ENCODE measurements at regions not wholly inside any gene's neighbourhood (a gene's known extent, or its start where the extent isn't known, plus 50 kb on each side); places are given as distances from the start of the nearest gene placed in this dataset.
A peak's percentile ranks its signal among the peaks of the same experiment; 100 is the strongest.

GRCh38 chr3:152156880-152157279 lies 111.8 kb upstream of the MBNL1 start:
- DNase-seq (ENCODE audit: low read depth in 1 of 2, low spot score in 1 of 2): no peak
- in situ Hi-C loops (cut with HindIII; ENCODE audit: low pct_unique_long_range_greater_than_20kb, low sequenced_read_pairs): no loop called here
- TF ChIP-seq JUND (IDR thresholded peaks at IDR 0.05; ENCODE audit: low read depth): no peak

- DNase-seq (ENCODE audit: low read depth in 1 of 2, low spot score in 1 of 2): no peak
- no peak for TF ChIP-seq JUND (IDR thresholded peaks at IDR 0.05; ENCODE audit: low read depth)
- in situ Hi-C loops (cut with HindIII; ENCODE audit: low pct_unique_long_range_greater_than_20kb, low sequenced_read_pairs): no loop called here
Measured at GRCh38 chr3:152157337-152157736, 111.4 kb upstream of the MBNL1 start.

- in situ Hi-C loops (cut with HindIII; ENCODE audit: low pct_unique_long_range_greater_than_20kb, low sequenced_read_pairs): no loop called here
- TF ChIP-seq JUND (IDR thresholded peaks at IDR 0.05; ENCODE audit: low read depth): no peak
- DNase-seq (ENCODE audit: low read depth in 1 of 2, low spot score in 1 of 2): no peak
Measured at GRCh38 chr3:152159328-152159727, 109.4 kb upstream of the MBNL1 start.

- DNase-seq (ENCODE audit: low read depth in 1 of 2, low spot score in 1 of 2): no peak
- in situ Hi-C loops (cut with HindIII; ENCODE audit: low pct_unique_long_range_greater_than_20kb, low sequenced_read_pairs): no loop called here
- no peak for TF ChIP-seq JUND (IDR thresholded peaks at IDR 0.05; ENCODE audit: low read depth)
Measured at GRCh38 chr3:152160350-152161011, 108.2 kb upstream of the MBNL1 start.

- in situ Hi-C loops (cut with HindIII; ENCODE audit: low pct_unique_long_range_greater_than_20kb, low sequenced_read_pairs): no loop called here
- no peak for TF ChIP-seq JUND (IDR thresholded peaks at IDR 0.05; ENCODE audit: low read depth)
- no peak for DNase-seq (ENCODE audit: low read depth in 1 of 2, low spot score in 1 of 2)
Measured at GRCh38 chr3:152172460-152172859, 96.3 kb upstream of the MBNL1 start.

GRCh38 chr3:152173627-152174026 lies 95.1 kb upstream of the MBNL1 start:
- in situ Hi-C loops (cut with HindIII; ENCODE audit: low pct_unique_long_range_greater_than_20kb, low sequenced_read_pairs): no loop called here
- no peak for TF ChIP-seq JUND (IDR thresholded peaks at IDR 0.05; ENCODE audit: low read depth)

GRCh38 chr3:152174876-152175527 lies 93.7 kb upstream of the MBNL1 start:
- in situ Hi-C loops (cut with HindIII; ENCODE audit: low pct_unique_long_range_greater_than_20kb, low sequenced_read_pairs): no loop called here

More at GRCh38 chr3:152173627-152174026, 95.1 kb upstream of the MBNL1 start:
- DNase-seq (ENCODE audit: low read depth in 1 of 2, low spot score in 1 of 2): no peak

GRCh38 chr3:152175528-152175889 lies 93.2 kb upstream of the MBNL1 start:
- TF ChIP-seq JUND (IDR thresholded peaks at IDR 0.05; ENCODE audit: low read depth): no peak
- DNase-seq (ENCODE audit: low read depth in 1 of 2, low spot score in 1 of 2): no peak
- in situ Hi-C loops (cut with HindIII; ENCODE audit: low pct_unique_long_range_greater_than_20kb, low sequenced_read_pairs): no loop called here

More at GRCh38 chr3:152174876-152175527, 93.7 kb upstream of the MBNL1 start:
- no peak for TF ChIP-seq JUND (IDR thresholded peaks at IDR 0.05; ENCODE audit: low read depth)
- DNase-seq (ENCODE audit: low read depth in 1 of 2, low spot score in 1 of 2): no peak

- DNase-seq (ENCODE audit: low read depth in 1 of 2, low spot score in 1 of 2): no peak
- in situ Hi-C loops (cut with HindIII; ENCODE audit: low pct_unique_long_range_greater_than_20kb, low sequenced_read_pairs): no loop called here
- no peak for TF ChIP-seq JUND (IDR thresholded peaks at IDR 0.05; ENCODE audit: low read depth)
Measured at GRCh38 chr3:152176241-152176640, 92.5 kb upstream of the MBNL1 start.

- no peak for TF ChIP-seq JUND (IDR thresholded peaks at IDR 0.05; ENCODE audit: low read depth)
Measured at GRCh38 chr3:152176998-152177397, 91.7 kb upstream of the MBNL1 start.

GRCh38 chr3:152177757-152178156 lies 91.0 kb upstream of the MBNL1 start:
- in situ Hi-C loops (cut with HindIII; ENCODE audit: low pct_unique_long_range_greater_than_20kb, low sequenced_read_pairs): no loop called here
- no peak for DNase-seq (ENCODE audit: low read depth in 1 of 2, low spot score in 1 of 2)
- no peak for TF ChIP-seq JUND (IDR thresholded peaks at IDR 0.05; ENCODE audit: low read depth)

More at GRCh38 chr3:152176998-152177397, 91.7 kb upstream of the MBNL1 start:
- in situ Hi-C loops (cut with HindIII; ENCODE audit: low pct_unique_long_range_greater_than_20kb, low sequenced_read_pairs): no loop called here
- DNase-seq (ENCODE audit: low read depth in 1 of 2, low spot score in 1 of 2): no peak

- in situ Hi-C loops (cut with HindIII; ENCODE audit: low pct_unique_long_range_greater_than_20kb, low sequenced_read_pairs): no loop called here
- TF ChIP-seq JUND (IDR thresholded peaks at IDR 0.05; ENCODE audit: low read depth): no peak
- peak in 1 of 2 experiments; percentile 58 for DNase-seq (ENCODE audit: low read depth in 1 of 2, low spot score in 1 of 2)
Measured at GRCh38 chr3:152183473-152183872, 85.3 kb upstream of the MBNL1 start.

GRCh38 chr3:152184971-152185686 lies 83.6 kb upstream of the MBNL1 start:
- no peak for DNase-seq (ENCODE audit: low read depth in 1 of 2, low spot score in 1 of 2)
- TF ChIP-seq JUND (IDR thresholded peaks at IDR 0.05; ENCODE audit: low read depth): no peak
- in situ Hi-C loops (cut with HindIII; ENCODE audit: low pct_unique_long_range_greater_than_20kb, low sequenced_read_pairs): no loop called here
